Natural killer cell treated with Interleukin-12 subunit alpha and Interleukin-12 subunit beta and Interleukin-15 and Interleukin-18, amount 100 ng/mL, for 72 hours (primary cell): ENCODE measurements at regions not wholly inside any gene's neighbourhood (a gene's known extent, or its start where the extent isn't known, plus 50 kb on each side); places are given as distances from the start of the nearest gene placed in this dataset.
A peak's percentile ranks its signal among the peaks of the same experiment; 100 is the strongest.

Experiments
- ATAC-seq, 2 donors: fragments of 150-1000 bp; cut with Tn5 transposase in 1 of 2; sonication (Bioruptor Pico), chemical (Tn5 transposase) in 1 of 2; 2 replicates each; pipeline ENCODE4 v1.10.0; 2021
- DNase-seq: peaks from one replicate; pipeline ENCODE4 v3.0.0; 2022; ENCODE audit warnings: low spot score
- H3K27ac Mint-ChIP-seq, 2 donors: 1 replicate in 1 of 2; 2 replicates in 1 of 2; pipeline ENCODE4 v1.8.0; 2022; ENCODE audit warnings: mixed read lengths in 2 of 2, mild to moderate bottlenecking in 1 of 2, moderate library complexity in 1 of 2
- H3K27me3 Mint-ChIP-seq, 2 donors: 1 replicate in 1 of 2; 2 replicates in 1 of 2; pipeline ENCODE4 v1.8.0; 2022; ENCODE audit warnings: mixed read lengths in 2 of 2
- H3K36me3 Mint-ChIP-seq: one replicate; pipeline ENCODE4 v1.8.0; 2022; ENCODE audit warnings: mixed read lengths
- H3K4me1 Mint-ChIP-seq, 2 donors: 1 replicate in 1 of 2; 2 replicates in 1 of 2; pipeline ENCODE4 v1.8.0; 2022; ENCODE audit warnings: low read depth in 2 of 2, mixed read lengths in 2 of 2, mild to moderate bottlenecking in 1 of 2
- H3K4me3 Mint-ChIP-seq: one replicate; pipeline ENCODE4 v1.8.0; 2022; ENCODE audit warnings: mixed read lengths
- H3K9me3 Mint-ChIP-seq: 2 replicates; pipeline ENCODE4 v1.8.0; 2022; ENCODE audit warnings: mixed read lengths

DNA sequence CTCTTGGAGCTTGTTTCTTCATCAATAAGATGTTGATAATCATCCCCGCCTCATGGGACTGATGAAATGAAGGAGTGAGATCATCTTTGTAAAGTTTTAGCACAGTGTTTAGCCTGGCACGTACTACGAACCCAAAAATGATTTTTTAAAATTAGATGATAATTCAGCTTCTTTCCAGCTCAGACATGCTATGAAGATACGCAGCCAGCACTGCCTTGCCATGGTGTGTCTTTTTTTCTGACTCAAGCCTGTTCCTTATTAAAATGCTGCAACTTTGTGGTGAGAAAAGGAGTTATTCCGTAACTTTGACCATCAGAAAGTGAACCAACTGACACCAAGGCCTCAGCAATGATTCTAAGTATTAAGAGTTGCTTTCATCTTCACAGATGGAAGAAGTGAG is 269.0 kb downstream of the LTN1 start:
- no peak for ATAC-seq
- Mint-ChIP-seq H3K27me3 (no peaks in the 10 kb centered on the region), H3K27ac (peak overlapping the region in 1 of 2 donors; percentile 31), H3K4me3 (no peak overlapping the region), H3K4me1 (peaks cover 9 to 15% of the 10 kb centered on the region in 2 donors), H3K9me3 (peaks cover 4% of the 10 kb centered on the region), H3K36me3 (peaks cover 7% of the 10 kb centered on the region)
- DNase-seq: no peak

DNA sequence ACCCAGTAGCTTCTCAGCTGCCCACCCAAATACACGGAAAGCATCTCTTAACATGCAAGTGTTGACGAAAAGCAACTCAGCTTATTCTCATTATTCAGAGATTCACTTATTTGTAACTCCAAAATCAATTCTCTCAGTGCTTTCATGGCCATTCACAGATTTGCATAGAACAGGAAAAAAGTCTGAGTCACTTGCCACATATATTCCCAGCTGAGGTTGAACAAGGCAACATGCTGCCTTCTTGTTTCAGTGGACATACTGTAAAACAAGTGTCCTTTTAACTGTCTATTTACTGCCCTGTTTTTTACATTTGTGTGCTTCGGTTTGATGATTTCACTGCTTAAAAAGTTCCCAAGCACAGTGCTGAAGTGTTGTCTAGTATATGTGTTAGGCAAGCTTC is 273.0 kb downstream of the LTN1 start:
- Mint-ChIP-seq H3K27ac (no peak overlapping the region), H3K36me3 (peaks cover 13% of the 10 kb centered on the region), H3K4me3 (no peak overlapping the region), H3K9me3 (peaks cover 4% of the 10 kb centered on the region), H3K27me3 (no peaks in the 10 kb centered on the region), H3K4me1 (peaks cover 28 to 33% of the 10 kb centered on the region in 2 donors)
- DNase-seq (no peak), ATAC-seq (no peak)

DNA sequence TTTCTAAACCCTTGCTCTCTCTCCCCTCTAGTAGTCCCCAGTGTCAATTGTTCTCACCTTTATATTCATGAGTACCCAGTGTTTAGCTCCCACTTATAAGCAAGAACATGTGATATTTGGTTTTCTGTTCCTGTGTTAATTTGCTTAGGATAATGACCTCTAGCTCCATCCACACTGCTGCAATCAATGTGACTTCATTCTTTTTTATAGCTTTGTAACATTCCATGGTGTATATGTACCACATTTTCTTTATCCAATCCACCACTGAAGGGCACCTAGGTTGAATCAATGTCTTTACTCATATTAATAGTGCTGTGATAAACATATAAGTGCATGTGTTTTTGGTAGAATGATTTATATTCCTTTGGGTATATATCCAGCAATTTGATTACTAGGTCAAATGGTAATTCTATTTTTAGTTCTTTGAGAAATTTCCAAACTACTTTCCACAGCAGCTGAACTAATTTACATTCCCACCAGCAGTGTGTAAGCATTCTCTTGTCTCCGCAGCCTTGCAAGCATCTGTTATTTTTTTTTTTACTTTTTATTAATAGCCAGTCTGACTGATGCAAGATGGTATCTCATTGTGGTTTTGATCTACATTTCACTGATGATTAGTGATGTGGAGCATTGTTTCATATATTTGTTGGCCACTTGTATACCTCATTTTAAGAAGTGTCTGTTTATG is 277.8 kb downstream of the LTN1 start:
- DNase-seq: no peak
- peaks cover 13% of the 10 kb centered on the region for H3K36me3 Mint-ChIP-seq
- peaks cover 4% of the 10 kb centered on the region for H3K9me3 Mint-ChIP-seq
- peaks cover 37 to 38% of the 10 kb centered on the region in 2 donors for H3K4me1 Mint-ChIP-seq
- H3K27me3 Mint-ChIP-seq: no peaks in the 10 kb centered on the region
- H3K4me3 Mint-ChIP-seq: no peak overlapping the region
- no peak for ATAC-seq
- no peak overlapping the region for H3K27ac Mint-ChIP-seq

DNA sequence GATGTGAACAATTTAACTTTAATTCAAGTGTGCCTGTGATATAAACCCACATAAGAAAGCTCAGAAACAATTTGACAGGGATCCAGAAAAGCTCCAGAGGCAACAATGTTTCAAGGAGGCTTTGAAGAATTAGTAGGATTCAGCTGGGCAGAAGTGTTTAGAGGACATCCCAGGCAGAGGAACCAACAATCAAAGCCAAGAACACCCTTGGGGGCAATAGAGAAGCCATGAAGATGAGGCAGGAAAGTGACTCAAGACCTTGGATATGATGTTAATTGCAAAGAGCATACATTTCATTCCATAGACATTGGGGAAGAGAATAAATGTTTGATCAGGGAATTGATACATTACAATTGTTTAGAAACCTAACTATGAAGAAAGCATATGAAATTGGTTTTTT is 280.3 kb downstream of the LTN1 start:
- H3K27ac Mint-ChIP-seq: no peak overlapping the region
- ATAC-seq: no peak
- peaks cover 6% of the 10 kb centered on the region for H3K36me3 Mint-ChIP-seq

DNA sequence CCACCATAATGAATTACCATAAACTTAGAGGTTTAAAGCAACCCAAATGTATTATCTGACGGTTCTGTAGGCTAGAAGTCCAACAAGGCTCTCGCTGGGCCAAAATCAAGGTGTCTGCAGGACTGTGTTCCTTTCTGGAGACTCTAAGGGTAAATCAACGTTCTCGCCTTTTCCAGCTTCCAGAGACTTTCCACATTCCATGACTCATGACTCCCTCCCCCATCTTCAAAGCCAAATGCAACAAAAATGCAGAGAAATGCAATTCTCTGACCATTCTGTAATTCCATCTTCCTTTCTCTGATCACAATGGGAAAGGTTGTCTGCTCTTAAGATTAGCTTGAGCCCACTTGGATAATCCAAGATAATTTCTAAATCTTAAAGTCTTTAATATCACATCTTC is 287.1 kb downstream of the LTN1 start:
- peaks cover 0 to 13% of the 10 kb centered on the region in 2 donors for H3K4me1 Mint-ChIP-seq
- DNase-seq: no peak
- peaks cover 19% of the 10 kb centered on the region for H3K36me3 Mint-ChIP-seq
- no peak for ATAC-seq
- no peaks in the 10 kb centered on the region for H3K27me3 Mint-ChIP-seq
- no peak overlapping the region for H3K27ac Mint-ChIP-seq
- H3K9me3 Mint-ChIP-seq: peaks cover 4% of the 10 kb centered on the region
- H3K4me3 Mint-ChIP-seq: no peak overlapping the region

More for the DNA sequence above, 280.3 kb downstream of the LTN1 start:
- H3K4me1 Mint-ChIP-seq: peaks cover 21 to 28% of the 10 kb centered on the region in 2 donors
- H3K4me3 Mint-ChIP-seq: no peak overlapping the region
- no peaks in the 10 kb centered on the region for H3K9me3 Mint-ChIP-seq
- no peaks in the 10 kb centered on the region for H3K27me3 Mint-ChIP-seq
- no peak for DNase-seq

DNA sequence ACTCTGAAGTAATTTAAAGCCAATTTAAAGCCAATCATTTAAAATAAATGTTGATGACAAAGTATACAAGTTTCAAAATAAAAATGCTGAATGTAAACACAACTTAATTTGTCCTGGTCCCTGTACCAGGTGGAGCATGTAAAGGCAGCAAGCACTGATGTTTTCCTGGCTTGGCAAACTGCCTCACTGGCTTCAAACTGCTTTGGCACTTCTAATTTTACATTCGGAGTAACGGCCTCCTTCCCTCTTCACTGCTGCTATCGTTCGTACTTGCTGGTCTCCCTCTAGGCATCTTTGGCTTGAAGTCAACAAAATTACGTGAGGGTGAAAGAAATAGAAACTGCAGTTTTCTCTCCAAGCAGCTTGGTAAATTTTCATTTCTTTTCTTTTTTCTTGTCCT is 287.9 kb downstream of the LTN1 start:
- Mint-ChIP-seq H3K27ac (no peak overlapping the region), H3K9me3 (peaks cover 4% of the 10 kb centered on the region), H3K27me3 (no peaks in the 10 kb centered on the region), H3K4me1 (peaks cover 0 to 16% of the 10 kb centered on the region in 2 donors), H3K4me3 (no peak overlapping the region), H3K36me3 (peaks cover 19% of the 10 kb centered on the region)
- ATAC-seq: no peak
- no peak for DNase-seq

DNA sequence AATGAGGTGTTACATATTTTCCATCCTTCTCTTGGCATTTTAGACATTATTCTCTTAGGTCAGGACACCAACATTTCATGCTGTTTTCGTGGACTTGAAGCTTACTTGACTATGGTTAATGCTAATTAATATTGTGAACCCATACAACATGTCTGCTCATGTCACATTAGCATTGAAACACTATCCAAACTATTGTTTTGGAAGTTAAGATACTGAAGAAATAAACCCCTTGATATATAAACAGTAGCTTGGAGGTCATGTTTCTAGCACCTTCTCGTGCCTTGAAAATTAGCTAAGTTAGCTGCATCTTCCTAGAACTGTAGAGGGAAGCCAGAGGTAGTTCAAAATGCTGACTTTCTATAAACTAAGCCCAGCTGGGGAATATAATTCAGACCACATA is 288.8 kb downstream of the LTN1 start:
- H3K4me3 Mint-ChIP-seq: no peak overlapping the region

DNA sequence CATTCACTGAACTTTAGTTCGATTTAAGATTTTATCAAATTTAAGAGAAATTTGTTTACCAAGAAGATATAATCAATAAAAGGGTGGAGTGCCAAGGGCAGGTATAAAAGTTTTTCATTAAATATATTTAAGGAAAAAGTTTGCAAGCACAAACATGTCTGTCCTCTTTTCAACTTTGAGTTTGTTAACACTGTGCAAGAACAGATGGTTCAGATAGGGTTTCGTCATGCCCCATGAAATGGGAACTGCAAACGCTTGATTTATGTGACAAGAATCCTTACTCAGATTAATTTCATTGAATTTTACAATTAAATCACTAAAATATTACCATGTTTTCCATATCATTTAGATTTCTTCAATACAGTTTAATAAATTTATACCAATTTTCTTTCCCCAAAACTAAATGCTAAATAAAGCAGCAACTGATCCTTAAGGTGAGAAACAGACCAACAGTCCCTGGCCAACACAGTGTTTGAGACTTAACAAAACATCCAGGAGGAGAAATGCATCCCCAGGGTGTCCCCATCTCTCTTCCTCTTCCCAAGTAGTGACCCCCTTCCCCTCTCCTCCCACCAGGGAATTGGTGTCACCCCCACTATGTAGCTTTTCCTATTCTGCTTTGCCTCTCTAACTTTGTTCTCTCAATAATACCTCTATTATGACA is 292.9 kb downstream of the LTN1 start:
- H3K4me3 Mint-ChIP-seq: no peak overlapping the region
- no peak overlapping the region for H3K27ac Mint-ChIP-seq
- H3K27me3 Mint-ChIP-seq: no peaks in the 10 kb centered on the region
- DNase-seq: no peak
- peaks cover 17% of the 10 kb centered on the region for H3K36me3 Mint-ChIP-seq
- H3K4me1 Mint-ChIP-seq: peaks cover 0 to 17% of the 10 kb centered on the region in 2 donors
- peaks cover 4% of the 10 kb centered on the region for H3K9me3 Mint-ChIP-seq
- no peak for ATAC-seq

More for the DNA sequence above, 288.8 kb downstream of the LTN1 start:
- DNase-seq (no peak), ATAC-seq (no peak)
- Mint-ChIP-seq H3K4me1 (peaks cover 0 to 13% of the 10 kb centered on the region in 2 donors), H3K9me3 (peaks cover 4% of the 10 kb centered on the region), H3K27ac (no peak overlapping the region), H3K27me3 (no peaks in the 10 kb centered on the region), H3K36me3 (peaks cover 19% of the 10 kb centered on the region)

DNA sequence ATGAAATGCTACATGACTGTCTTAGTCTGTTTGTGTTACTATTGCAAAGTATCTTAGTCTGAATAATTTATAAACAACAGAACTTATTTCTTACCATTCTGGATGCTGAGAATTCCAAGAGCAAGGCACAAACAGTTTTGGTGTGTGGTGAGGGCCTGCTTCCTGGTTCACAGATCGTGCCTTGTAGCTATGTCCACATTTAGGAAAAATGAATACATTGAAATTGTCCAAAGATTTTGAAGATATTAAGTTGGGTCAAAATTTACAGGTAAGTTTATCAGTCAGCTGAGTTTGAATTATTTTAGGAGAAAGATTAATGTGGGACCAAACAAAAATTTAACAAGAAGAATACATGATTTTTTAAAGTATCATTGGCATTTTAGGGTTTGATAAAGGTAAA is 293.5 kb downstream of the LTN1 start:
- H3K27ac Mint-ChIP-seq: no peak overlapping the region
- H3K36me3 Mint-ChIP-seq: peaks cover 17% of the 10 kb centered on the region
- H3K27me3 Mint-ChIP-seq: no peaks in the 10 kb centered on the region
- peaks cover 4% of the 10 kb centered on the region for H3K9me3 Mint-ChIP-seq
- H3K4me3 Mint-ChIP-seq: no peak overlapping the region
- peaks cover 0 to 18% of the 10 kb centered on the region in 2 donors for H3K4me1 Mint-ChIP-seq
- ATAC-seq: no peak
- DNase-seq: no peak

DNA sequence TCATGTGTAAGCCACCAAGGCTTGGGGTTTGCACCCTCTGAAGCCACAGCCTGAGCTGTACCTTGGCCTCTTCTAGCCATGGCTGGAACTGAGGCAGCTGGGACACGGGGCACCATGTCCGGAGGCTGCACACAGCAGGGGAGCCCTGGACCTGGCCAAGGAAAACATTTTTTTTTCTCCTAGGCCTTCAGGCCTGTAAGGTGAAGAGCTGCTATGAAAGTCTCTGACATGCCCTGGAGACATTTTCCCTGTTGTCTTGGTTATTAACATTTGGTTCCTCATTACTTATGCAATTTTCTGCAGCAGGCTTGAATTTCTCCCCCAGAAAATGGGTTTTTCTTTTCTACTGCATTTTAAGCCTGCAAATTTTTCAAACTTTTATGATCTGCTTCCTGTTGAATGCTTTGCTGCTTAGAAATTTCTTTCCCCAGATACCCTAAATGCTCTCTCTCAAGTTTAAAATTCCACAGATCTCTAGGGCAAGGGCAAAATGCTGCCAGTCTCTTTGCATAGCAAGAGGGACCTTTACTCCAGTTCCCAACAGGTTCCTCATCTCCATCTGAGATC is 295.8 kb downstream of the LTN1 start:
- Mint-ChIP-seq H3K27ac (no peak overlapping the region), H3K9me3 (no peaks in the 10 kb centered on the region), H3K36me3 (peaks cover 7% of the 10 kb centered on the region), H3K4me1 (peaks cover 0 to 16% of the 10 kb centered on the region in 2 donors), H3K27me3 (no peaks in the 10 kb centered on the region), H3K4me3 (no peak overlapping the region)
- DNase-seq: no peak
- peak in 1 of 2 donors; percentile 50 for ATAC-seq

DNA sequence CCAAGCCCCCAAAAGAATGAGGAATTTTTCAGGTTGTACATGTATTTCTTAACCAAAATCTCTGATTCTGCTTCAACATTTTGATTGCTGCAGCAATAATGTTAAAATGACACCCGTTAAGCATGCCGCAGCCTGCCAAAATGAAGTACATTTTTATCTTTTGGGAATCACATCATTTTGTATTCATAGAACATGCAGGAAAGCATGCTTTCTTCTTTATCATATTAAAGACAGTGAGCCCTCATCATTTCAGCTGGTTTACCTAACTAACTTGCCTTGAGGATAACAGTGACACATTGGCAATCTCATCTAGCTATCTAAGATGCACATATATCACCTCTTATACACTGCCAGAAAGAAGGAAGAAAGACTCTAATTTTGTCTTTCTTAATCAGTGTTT is 299.2 kb downstream of the LTN1 start:
- H3K27ac Mint-ChIP-seq: no peak overlapping the region
- peaks cover 5% of the 10 kb centered on the region for H3K36me3 Mint-ChIP-seq
- ATAC-seq (no peak), DNase-seq (no peak)
- peaks cover 0 to 7% of the 10 kb centered on the region in 2 donors for H3K4me1 Mint-ChIP-seq
- H3K27me3 Mint-ChIP-seq: no peaks in the 10 kb centered on the region
- no peaks in the 10 kb centered on the region for H3K9me3 Mint-ChIP-seq
- no peak overlapping the region for H3K4me3 Mint-ChIP-seq

DNA sequence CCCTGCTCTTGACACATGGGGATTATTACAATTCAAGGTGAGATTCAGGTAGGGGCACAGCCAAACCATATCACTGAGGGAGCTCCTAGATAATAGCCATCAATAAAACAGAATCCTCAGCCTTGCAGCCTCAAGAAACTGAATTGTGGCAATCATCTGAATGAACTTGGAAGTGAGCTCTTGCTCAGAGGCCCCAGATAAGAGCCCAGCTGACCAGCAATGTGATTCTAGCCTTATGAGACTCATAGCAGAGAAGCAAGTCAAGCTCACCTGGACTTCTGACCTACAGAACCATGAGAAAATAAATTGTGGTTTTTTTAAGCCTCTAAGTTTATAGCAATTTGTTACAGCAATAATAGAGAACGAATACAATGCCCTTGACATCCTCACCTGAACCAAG is 302.5 kb downstream of the LTN1 start:
- Mint-ChIP-seq H3K27me3 (no peaks in the 10 kb centered on the region), H3K4me1 (peaks cover 0 to 6% of the 10 kb centered on the region in 2 donors), H3K9me3 (no peaks in the 10 kb centered on the region), H3K36me3 (no peaks in the 10 kb centered on the region), H3K4me3 (no peak overlapping the region), H3K27ac (no peak overlapping the region)
- no peak for ATAC-seq
- DNase-seq: no peak

DNA sequence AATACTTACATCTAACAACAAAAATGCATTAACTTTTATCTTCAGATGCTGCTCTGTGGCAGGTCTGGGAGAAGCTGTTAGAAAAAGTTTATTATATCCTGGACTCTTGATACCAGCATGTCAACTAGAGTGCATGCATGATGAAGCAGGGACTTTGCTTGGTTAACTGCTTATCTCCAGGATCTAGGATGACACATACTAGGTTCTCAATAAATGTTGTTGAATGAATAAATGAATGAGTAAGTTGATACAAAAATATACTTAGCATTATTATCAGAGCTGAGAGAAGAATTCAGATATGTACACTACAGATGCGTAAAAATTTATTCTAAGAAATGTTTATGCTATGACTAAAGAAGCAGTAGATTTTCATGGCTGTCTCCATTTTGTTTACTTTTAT is 304.3 kb downstream of the LTN1 start:
- no peak overlapping the region for H3K4me3 Mint-ChIP-seq
- no peaks in the 10 kb centered on the region for H3K27me3 Mint-ChIP-seq
- no peak for ATAC-seq
- H3K9me3 Mint-ChIP-seq: no peaks in the 10 kb centered on the region
- DNase-seq: no peak
- no peaks in the 10 kb centered on the region for H3K36me3 Mint-ChIP-seq
- H3K4me1 Mint-ChIP-seq: peaks cover 0 to 5% of the 10 kb centered on the region in 2 donors
- H3K27ac Mint-ChIP-seq: no peak overlapping the region

DNA sequence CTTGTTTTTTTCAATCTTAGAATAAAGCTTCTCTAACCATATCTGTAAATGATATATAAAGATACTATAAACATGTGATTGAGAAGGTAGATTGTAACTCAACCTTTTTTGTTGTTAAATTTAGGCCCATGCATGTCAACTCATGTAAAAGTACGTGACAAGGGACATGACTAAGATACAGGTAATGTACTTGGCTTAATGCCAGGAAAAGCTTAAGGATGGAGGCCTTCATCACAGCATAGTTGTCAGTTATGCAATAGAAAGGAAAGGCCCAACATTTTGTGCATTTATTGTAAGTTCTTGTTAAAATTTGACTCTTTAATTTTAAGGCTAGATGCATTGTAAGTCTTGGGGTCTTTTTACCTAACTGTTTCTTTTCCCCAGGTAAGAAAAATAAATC is 305.1 kb downstream of the LTN1 start:
- Mint-ChIP-seq H3K36me3 (no peaks in the 10 kb centered on the region), H3K4me1 (peaks cover 0 to 5% of the 10 kb centered on the region in 2 donors), H3K27me3 (no peaks in the 10 kb centered on the region), H3K9me3 (no peaks in the 10 kb centered on the region), H3K4me3 (no peak overlapping the region), H3K27ac (no peak overlapping the region)
- ATAC-seq: no peak
- no peak for DNase-seq
